ENCODE measurements at regions not wholly inside any gene's neighbourhood (a gene's known extent, or its start where the extent isn't known, plus 50 kb on each side); places are given as distances from the start of the nearest gene placed in this dataset.
A peak's percentile ranks its signal among the peaks of the same experiment; 100 is the strongest.

DNA sequence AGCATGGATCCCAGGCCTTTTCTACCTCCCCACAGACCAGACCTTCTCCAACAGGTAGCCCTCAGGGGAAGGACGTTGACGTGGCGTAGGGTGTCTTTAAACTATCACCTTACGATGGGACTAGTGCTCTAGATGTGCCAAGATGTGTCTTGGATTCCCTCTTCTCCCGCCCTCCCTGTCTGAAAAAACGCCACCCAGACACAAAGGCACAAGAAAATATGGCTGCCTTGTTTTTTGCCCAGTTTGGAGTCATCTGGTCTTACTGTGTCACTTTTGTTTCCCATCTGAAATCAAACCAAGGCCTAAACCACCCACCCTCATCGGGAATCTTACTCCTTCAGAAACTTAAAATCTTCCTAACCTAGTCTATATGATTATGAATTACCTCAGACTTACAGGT is 235.4 kb downstream of the OR13H1 start:
- peaks cover 0 to 21% (median 0%) of the 10 kb centered on the region in 6 donors for H3K4me1 ChIP-seq
- DNase-seq: no peak
- peaks cover 0 to 6% (median 0%) of the 10 kb centered on the region in 7 donors for H3K27me3 ChIP-seq (replicated peaks in 1 of 7)
- WGBS, 5 donors: 66 to 99% (median 84%) methylated on average over 4 to 7 of the region's 7 CpGs
- peak overlapping the region in 5 of 8 donors; percentile 64 to 89 (median 84) for H3K27ac ChIP-seq
- no peak for TF ChIP-seq POLR2A (IDR thresholded peaks at IDR 0.05)
- TF ChIP-seq POLR2AphosphoS5 (IDR thresholded peaks at IDR 0.05): no peak
- TF ChIP-seq, protein P1, sequence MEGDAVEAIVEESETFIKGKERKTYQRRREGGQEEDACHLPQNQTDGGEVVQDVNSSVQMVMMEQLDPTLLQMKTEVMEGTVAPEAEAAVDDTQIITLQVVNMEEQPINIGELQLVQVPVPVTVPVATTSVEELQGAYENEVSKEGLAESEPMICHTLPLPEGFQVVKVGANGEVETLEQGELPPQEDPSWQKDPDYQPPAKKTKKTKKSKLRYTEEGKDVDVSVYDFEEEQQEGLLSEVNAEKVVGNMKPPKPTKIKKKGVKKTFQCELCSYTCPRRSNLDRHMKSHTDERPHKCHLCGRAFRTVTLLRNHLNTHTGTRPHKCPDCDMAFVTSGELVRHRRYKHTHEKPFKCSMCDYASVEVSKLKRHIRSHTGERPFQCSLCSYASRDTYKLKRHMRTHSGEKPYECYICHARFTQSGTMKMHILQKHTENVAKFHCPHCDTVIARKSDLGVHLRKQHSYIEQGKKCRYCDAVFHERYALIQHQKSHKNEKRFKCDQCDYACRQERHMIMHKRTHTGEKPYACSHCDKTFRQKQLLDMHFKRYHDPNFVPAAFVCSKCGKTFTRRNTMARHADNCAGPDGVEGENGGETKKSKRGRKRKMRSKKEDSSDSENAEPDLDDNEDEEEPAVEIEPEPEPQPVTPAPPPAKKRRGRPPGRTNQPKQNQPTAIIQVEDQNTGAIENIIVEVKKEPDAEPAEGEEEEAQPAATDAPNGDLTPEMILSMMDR (IDR thresholded peaks at IDR 0.05 in 8 of 11, conservative IDR thresholded peaks at IDR 0.05 in 3 of 11): no peak
- H3K4me3 ChIP-seq: peak overlapping the region in 3 of 8 donors; percentile 34 to 71 (median 52)
- intact Hi-C loops (cut with DNase I; ENCODE audit: low total_unique reads): no loop called here
- H3K36me3 ChIP-seq: no peaks in the 10 kb centered on the region
- H3K9me3 ChIP-seq: no peaks in the 10 kb centered on the region

DNA sequence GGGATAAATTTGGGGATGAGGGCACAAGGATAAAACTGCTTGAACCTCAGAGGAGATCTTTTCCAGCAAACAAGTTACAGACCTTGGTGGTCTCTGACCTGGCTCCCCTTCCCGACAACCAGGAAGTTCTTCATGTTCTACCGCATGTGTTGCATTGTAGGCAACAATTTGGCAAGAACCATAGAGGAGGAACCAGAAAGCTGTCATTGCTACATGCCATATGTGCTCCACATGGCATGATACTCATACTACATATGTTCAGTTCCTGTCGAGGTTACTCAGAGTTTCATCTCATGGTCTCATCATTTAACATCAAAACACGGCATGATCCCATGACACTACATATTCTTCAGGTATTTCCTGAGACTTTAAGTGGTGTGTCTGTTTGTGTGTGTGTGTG is 235.9 kb downstream of the OR13H1 start:
- Histone ChIP-seq H3K4me3 (no peak overlapping the region), H3K4me1 (peaks cover 0 to 21% (median 0%) of the 10 kb centered on the region in 6 donors), H3K27me3 (replicated peaks in 1 of 7) (peaks cover 0 to 6% (median 0%) of the 10 kb centered on the region in 7 donors), H3K9me3 (no peaks in the 10 kb centered on the region), H3K27ac (peak overlapping the region in 1 of 8 donors; percentile 89), H3K36me3 (no peaks in the 10 kb centered on the region)
- DNase-seq: no peak
- WGBS, 5 donors: 69 to 98% (median 86%) methylated on average over 4 of the region's 4 CpGs
- intact Hi-C loops (cut with DNase I; ENCODE audit: low total_unique reads): no loop called here
- TF ChIP-seq POLR2A (IDR thresholded peaks at IDR 0.05) (no peak), POLR2AphosphoS5 (IDR thresholded peaks at IDR 0.05) (no peak)
- TF ChIP-seq, protein P1 (IDR thresholded peaks at IDR 0.05 in 8 of 11, conservative IDR thresholded peaks at IDR 0.05 in 3 of 11): no peak

DNA sequence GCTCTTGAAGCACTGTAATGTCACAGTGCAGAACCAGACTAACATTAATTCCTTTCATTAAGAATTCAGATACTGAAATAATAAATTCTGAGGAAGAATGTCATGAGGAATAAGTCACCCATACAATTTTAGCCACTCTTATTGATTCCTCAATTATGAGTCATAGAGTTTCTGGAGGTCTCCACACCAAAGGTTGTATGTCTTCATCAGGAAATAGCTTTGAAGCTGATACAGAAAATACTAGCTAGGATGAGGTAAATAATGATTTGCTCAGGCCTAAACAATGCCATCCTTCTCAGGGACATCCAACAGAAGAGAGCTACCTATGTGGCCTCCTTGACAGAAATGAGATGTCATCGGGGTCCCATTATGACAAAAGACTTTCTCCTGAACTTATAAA is 238.8 kb downstream of the OR13H1 start:
- intact Hi-C loops (cut with DNase I; ENCODE audit: low total_unique reads): no loop called here
- TF ChIP-seq POLR2AphosphoS5 (IDR thresholded peaks at IDR 0.05) (no peak), POLR2A (IDR thresholded peaks at IDR 0.05) (no peak)
- TF ChIP-seq, protein P1 (IDR thresholded peaks at IDR 0.05 in 8 of 11, conservative IDR thresholded peaks at IDR 0.05 in 3 of 11): no peak
- Histone ChIP-seq H3K36me3 (no peaks in the 10 kb centered on the region), H3K4me3 (no peak overlapping the region), H3K9me3 (no peaks in the 10 kb centered on the region), H3K27ac (no peak overlapping the region), H3K4me1 (peaks cover 0 to 21% (median 0%) of the 10 kb centered on the region in 6 donors), H3K27me3 (replicated peaks in 1 of 7) (no peaks in the 10 kb centered on the region)
- no peak for DNase-seq
- WGBS, 5 donors: 82 to 90% (median 87%) methylated on average over 1 of the region's 1 CpG

DNA sequence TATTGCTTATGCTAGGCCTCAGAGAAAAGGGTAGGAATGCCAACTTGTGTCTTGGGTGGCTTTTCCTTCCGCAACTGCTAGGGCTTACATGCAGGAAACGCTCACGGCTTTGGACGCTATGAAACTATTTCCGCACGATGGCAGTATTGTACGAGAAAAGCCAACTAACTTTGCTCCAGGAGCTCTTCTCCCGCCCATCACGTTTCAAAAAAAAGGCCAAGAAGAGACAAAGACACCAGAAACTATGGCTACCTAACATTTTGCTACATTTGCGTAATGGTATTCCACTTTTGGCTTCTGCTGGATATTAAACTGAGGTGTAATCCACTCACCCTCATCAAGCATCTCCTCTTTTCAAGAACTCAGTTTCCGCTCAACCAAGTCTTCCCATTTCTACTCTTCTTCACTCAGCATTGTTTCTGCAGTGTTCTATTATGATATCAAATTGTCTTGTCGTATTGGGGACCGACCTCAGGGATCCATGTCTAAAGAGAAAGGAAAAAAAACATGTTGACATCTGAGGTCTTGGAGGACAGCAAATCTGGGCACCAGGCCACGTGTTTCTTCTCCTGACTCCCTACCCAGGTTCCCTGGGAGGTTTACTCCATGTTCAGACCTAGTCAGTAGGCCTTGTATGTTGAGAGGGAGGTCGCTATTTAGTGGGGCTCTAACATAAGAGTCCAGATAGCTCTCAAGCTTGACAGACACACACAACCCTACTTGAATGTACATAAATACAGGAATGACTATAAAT is 239.4 kb upstream of the STK26 start:
- Histone ChIP-seq H3K27me3 (replicated peaks in 1 of 7) (no peaks in the 10 kb centered on the region), H3K27ac (peak overlapping the region in 3 of 8 donors; percentile 7 to 53 (median 45)), H3K4me3 (peak overlapping the region in 2 of 8 donors; percentile 36 to 62), H3K4me1 (peaks cover 0 to 14% (median 0%) of the 10 kb centered on the region in 6 donors), H3K9me3 (no peaks in the 10 kb centered on the region), H3K36me3 (no peaks in the 10 kb centered on the region)
- TF ChIP-seq POLR2AphosphoS5 (IDR thresholded peaks at IDR 0.05): peak in 1 of 3 donors; percentile 31
- no peak for TF ChIP-seq POLR2A (IDR thresholded peaks at IDR 0.05)
- TF ChIP-seq, protein P1 (IDR thresholded peaks at IDR 0.05 in 8 of 11, conservative IDR thresholded peaks at IDR 0.05 in 3 of 11): peak in 6 of 11 experiments; percentile 42 to 81 (median 65)
- intact Hi-C loops (cut with DNase I; ENCODE audit: low total_unique reads): no loop called here
- 42 to 95% (median 91%) methylated on average over 15 of the region's 15 CpGs for WGBS, 5 donors
- no peak for DNase-seq

All from spleen (tissue), 11 donors.